Kidney glomerular epithelial cell (primary cell): ENCODE measurements at regions not wholly inside any gene's neighbourhood (a gene's known extent, or its start where the extent isn't known, plus 50 kb on each side); places are given as distances from the start of the nearest gene placed in this dataset.
A peak's percentile ranks its signal among the peaks of the same experiment; 100 is the strongest.

ENCODE experiments used
- DNase-seq: peaks from one replicate; lab custom pipeline; 2025; lab: John Stamatoyannopoulos, UW

DNA sequence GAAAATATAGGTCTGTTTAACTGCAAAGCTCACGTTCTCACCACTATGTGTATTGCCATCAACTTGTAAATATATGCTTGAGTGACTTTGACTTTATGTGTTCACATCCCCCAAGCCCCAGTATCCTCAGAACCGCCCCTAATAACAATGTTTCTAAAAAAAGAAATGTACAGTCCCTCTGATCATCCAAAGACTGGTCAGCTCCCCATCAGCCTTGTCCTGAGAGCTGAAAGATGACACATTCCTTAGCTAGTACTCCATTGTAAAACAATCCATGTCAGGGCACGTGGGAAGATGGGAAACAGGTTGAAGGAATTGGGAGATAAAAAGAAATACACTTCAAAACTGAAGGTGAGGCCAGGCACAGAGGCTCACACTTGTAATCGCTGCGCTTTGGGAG, 279.4 kb upstream of the WWC1 start:
- no peak for DNase-seq

DNA sequence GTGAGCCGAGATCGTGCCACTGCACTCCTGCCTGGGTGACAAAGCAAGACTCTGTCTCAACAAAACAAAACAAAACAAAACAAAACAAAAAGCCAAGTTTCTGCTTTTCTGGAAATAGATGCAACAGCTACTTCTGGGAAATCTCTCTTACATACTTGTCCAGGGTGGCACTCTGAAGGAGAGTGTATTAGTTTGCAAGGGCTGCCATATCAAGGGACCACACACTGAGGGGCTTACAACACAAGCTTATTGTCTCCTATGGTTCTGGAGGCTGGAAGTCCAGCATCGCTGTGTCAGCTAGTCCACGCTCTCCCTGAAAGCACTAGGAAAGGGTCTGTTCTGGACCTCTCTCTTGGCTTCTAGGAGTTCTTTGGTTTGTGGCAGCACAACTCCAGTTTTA, 277.9 kb upstream of the WWC1 start:
- DNase-seq: no peak

DNA sequence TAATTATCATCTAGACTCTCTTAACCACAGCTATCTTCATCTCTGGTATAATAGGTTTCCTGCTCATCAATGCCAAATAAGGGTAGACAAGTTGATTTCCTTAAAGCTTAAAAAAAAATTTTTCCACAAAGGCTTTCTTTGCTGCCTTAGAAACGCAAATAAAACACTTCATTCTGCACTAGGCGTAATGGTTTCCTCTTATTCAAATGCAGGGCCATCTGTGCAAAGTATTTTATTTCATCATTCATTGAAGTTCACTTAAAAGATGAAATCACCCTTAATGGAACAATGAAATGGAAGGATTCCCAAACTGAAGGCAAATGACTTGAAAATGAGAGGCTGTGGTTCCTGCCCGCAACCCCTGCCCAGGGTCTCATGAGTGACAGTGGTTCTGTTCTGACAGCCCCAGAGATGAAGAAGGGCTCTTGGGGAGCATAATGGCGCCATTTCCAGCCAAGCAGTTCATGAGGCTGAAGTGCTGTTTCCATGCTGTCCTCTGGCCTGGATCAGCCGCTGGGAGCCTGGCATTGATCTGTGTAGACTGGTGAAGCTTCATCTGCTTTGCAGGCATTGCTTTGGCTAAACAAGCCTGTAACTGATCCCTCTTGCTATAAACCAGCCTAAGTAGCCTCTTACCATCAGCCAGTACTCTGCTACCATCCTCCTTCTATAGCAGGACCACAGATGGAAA, 276.9 kb upstream of the WWC1 start:
- DNase-seq: no peak

DNA sequence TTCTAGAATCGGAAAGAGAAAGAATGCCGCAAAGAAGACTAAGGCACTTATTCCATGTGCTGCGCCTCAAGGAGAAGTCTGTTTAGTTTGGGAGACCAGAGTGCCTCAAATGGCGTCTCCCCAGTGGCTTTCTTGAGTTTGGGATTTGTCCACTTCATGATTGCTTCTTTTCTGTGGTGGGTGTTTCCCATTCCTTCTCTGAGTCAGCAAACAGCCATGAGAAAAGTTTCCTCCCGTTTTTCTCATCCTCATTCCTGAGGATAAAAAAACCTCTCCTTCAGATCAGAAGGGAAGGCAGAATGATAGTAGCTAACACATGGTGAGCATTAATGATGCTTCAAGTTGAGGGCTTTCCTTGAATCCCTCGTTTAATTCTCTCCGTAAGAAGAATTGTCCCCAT, 275.9 kb upstream of the WWC1 start:
- peak; percentile 12 for DNase-seq

DNA sequence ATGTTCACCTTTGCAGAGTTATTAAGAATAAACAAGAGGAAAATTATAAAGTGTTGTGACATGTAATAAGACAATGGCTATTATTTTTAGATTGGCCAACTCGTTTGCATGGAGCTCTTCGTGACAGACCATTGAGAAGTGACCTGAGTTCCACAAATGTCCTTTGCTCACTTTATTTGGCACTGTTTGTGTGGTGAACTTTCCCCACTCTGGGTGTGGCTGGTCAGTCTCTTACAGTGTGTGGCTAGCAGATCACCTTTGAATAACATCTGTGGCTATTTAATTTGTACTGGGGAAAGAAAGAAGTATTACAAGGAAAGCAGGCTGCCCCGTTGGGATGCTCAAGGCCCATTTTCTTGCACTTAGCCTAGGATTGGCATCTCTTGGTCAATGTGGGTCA, 274.1 kb upstream of the WWC1 start:
- no peak for DNase-seq

DNA sequence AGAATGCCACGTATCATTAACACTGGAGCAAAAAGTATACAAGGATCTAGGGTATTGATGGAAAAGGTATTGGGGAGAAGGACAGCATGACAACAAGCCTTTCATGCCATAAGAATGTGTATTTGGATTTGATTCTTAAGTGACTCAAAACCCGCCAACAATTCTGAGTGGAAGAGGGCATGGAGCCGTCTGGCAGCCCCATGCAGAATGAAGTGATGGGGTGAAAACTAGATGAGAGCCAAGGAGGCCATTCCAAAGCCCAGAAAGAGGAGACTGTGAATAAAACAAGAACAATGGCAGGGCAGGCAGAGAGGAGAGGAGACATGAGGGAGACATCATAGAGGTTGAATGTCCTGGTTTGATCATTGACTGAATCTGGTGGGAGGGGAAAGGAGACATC, 272.3 kb upstream of the WWC1 start:
- DNase-seq: no peak

DNA sequence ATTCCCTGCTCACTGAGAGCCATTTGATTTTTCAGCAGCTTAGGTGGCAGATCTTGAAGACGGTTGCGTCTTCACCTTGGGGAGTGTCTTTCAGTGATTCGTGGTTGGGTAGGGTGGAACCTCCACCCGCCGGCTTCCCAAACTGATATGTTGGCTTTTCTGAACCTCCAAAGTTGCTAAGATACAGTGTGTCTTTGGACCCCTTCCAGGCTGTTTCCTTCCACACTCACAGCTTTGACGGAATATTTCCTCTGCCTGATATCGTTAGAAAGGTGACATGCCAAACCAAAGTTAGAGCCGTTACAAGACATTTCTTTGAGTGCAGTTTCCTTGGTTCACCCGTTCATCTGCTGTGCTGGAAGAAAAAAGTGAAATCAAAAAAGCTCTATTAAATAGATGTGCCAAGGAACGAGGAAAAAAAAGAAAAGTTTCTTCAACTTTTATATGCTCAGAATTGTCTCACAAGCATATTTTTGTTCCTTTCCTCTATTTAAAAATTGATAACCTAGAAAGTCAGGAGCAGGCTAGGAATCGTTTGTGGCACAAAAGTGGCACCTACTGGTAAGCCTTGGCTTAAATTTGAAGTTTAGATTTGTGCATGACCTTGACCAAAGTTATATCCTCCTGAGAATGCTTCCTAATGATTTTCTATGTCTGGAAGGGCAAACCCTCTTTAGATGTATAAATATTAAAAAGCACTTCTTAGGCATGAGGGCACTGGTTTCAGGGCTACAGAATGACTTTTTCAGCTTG, 270.7 kb upstream of the WWC1 start:
- peak; percentile 10 for DNase-seq

DNA sequence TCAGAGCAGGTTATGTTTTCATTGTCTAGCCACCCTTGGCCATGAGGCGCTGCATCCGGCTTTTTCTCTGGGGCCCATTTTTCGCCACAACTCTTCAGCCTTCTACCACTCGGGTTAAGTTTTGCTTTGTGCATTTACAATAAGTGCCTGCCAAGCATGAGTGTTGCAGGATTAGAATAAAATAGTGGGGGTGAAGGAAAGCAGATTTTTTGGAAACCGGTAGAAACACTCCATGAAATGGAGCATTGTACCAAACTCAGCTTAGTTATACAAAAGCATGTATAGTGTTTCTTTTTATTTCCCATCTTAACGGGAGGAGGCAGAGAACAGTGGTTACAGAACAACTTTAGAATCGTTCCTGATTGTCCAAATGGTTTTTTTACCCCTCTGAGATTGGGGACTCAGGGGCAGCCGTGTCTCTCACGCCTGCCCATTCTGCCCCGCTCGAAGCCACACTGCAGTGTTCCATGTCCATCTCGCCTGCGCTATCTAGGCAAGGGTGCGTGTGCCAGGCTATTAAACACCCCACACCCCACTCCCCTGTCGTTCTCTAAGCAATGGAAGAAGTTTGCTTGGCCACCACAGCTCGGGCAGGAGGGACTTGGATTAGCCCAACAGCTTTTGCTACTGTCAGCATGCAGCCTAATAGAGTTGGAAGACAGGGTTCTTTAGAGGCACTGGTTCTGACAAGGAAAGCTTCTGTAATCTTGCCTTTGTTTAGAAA, 268.8 kb upstream of the WWC1 start:
- DNase-seq: no peak

DNA sequence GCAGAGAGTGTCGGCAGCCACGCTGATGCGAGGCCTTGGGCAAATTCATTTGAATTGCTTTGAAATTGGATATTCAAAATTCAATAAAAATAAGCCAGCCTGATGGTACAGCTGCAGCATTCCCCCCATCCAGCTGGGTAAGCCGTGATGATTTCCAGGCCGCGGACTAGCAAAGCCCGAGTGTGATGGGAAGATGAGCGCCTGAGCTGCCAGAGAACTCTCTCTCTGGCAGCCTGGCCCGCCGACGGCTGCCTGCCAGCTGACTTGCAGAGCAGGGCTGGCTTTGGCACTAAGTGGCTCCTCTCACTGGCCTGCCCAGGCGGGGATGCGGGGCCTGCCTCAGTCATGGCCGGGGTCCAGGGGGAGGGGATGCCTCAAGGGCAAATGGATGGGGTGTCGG, 268.3 kb upstream of the WWC1 start:
- no peak for DNase-seq

DNA sequence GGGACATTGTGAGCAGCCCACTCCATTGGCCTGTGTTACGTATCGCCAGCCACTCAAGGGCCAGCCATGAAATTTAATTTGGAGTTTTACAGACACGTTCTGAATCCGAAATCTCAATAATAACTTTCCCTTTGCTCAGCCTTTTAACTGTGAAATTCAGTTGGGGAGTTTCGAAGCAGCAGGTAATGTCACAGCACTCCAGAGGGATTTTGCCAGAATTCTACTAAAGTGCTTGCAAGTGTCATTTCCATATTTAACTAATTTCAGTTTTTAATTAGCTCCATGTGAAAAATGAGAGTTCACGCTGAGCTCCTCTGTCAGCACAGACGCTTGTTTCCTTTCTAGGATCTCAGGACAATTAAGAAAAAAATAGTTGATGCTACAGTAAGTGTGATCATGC, 267.1 kb upstream of the WWC1 start:
- no peak for DNase-seq

DNA sequence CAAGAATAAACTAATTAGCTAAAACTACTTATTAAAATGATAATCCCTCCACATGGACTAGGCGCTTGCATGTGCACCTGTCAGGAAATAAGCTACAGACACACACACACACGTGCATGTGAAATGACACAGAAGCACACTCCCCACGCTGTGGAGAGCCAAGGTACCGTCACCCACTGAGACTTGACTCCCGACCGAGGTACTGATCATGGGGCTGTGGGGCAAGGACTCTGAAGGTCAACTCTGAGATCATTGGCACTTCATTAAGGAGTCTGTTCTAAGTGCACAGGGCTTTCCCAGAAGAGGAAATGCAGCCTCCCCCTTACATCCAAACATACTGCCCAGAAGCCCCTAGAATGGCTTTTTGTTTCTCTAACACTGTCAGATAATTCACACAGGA, 264.4 kb upstream of the WWC1 start:
- DNase-seq: no peak

DNA sequence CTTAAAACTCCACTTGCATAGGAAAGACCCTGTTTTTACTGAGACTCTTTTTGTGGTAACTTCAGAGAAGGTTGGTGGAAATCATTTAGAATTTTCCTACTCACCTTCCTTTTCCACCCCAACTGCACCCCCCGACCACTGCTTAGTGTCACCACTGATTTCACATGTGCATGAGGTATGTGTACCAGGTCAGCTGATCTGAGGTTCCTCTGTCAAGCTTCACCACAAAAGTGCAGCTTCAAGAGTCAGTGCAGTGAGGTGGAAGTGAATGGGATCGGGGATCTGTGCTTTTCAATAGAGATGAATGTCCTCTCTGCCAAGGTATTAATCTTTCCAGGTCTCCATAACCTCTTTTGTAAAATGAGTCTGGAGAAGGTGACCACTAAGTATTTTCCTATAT, 260.5 kb upstream of the WWC1 start:
- DNase-seq: no peak

DNA sequence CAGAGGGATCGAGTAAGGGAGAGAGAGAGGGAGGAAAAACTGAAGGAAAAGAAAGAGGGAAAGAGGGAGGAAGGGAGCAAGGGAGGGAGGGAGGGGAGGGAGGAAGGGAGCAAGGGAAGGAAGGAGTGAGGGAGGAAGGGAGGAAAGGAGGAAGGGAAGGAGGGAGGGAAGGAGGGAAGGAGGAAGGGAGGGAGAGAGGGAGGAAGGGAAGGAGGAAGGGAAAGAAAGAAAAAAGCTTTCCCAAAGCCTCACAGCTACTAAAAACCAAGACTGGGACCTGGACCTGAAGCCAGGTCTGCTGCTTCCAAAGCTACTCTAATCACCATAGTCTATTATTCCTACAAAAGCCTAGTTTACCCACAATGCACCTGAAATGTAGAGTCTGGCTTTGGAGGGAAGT, 259.8 kb upstream of the WWC1 start:
- no peak for DNase-seq

DNA sequence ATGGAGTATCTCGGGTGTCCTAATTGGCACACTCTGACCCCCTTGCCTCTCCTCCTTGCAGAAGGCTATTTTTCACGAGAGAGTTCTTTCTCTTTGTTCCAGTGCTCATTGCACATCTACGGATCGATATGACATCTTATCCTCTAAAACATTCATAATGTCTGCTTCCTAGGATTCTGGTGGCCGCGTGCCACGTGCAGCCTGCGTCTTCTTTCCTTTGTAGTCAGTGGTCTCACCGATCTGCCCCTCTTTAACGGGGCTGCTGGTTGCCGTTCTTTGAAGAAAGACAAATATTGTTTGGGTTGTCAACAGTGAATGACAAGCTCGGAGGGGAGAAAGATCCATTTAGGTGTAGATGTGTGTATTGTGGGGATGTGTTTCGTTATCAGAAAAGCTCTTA, 252.4 kb upstream of the WWC1 start:
- no peak for DNase-seq

DNA sequence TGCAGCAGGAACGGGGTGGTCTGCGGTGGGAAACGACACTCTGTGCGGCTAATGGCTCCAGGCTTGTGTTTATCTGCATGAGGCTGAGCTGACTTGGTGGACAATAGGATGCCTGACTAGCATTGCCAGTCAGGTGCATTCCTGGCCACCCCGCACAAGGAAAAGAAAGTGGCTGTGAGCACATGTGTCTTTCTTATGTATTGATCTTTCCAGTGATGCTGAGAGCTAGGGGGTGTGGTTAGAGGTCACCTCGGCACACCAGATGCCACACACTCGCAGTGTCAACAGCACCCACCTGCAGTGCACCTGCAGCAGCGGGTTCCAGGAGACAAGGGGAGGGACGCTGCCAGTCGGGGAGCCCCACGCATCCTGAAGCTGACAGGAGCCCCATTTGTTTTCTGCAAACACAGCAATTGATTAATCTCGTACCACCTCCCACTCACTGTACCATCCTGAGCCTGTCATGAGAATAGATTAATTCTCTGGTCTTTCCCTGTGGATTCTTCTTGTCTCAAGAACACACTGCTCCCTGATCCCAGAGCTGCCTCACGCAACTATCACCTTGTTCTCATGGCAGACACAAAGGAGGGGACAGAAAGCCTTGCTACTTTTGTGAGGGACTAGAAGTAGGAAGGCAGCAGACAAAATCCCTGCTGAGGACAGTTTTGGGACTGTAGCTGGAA, 251.7 kb upstream of the WWC1 start:
- DNase-seq: no peak

DNA sequence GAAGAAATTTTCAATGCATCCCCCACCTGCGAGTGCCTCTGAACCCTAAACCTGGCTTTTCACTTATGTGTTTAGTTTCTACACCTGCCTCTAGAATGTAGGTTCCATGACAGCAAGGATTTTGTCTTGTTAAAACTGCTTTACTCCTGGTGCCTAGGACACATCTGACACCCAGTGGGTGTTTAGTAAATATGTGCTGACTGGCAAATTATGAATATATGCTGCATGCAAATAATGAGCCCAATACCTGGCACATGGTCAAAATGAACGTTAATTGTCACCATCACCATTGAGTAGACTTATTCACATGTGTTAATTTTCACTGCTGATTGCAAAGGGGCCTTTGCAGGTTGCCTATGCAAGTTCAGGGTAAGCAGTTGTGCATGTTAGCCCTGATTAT, 249.9 kb upstream of the WWC1 start:
- DNase-seq: no peak

DNA sequence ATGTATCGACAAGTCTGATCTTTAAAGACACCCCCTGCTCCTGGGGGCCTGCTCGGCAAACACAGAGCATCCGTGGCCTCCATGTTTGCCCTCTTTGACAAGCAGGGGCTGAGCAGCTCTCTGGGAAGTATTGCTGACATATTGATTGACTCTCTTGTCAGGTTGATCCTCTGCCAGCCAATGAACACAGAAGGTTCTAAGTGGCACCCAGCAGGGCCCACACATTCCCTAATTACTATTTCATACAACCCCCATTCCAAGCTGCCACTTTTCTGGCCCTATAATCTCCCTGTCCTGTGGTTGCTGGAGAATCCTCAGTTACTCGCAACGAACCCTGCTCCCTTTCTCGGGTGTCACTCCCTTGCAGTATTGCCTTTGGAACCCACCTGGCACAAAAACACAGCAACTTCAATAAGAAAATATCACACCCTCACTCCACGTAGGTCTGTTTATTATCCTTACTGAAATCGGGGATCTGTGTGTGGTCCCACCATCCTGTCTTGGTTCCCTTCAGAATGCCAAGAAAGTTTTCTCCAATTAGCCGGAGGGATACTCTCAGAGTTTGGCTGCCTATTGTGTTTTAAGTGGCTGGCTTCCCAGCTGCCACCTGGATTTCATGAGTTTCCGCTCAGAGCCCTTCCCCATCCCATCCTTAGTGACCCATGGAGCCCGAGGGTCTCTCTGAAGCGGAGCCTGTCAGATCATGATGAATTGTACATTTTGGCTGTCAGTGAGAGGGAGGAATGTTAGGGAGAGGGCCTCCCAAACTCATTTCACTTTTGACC, 249.0 kb upstream of the WWC1 start:
- no peak for DNase-seq

DNA sequence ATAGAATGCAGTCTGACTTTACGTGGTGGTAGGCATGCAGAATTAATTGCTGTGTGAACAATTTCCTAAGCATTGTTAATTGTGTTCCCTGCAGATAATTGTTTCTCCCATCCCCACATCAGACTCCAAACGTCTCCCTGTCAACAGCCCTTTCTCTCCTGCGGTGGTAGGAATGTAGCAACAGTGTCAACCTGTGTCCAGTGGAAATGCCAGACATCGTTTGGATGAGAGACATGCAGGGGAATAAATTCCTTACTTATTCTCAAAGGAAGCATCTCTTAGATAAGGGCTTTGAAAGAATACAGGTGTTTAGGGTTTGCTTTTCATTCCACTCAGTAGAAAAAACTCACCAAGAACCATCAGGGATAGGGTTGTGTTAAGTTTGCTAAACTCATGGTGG, 245.3 kb upstream of the WWC1 start:
- DNase-seq: no peak

DNA sequence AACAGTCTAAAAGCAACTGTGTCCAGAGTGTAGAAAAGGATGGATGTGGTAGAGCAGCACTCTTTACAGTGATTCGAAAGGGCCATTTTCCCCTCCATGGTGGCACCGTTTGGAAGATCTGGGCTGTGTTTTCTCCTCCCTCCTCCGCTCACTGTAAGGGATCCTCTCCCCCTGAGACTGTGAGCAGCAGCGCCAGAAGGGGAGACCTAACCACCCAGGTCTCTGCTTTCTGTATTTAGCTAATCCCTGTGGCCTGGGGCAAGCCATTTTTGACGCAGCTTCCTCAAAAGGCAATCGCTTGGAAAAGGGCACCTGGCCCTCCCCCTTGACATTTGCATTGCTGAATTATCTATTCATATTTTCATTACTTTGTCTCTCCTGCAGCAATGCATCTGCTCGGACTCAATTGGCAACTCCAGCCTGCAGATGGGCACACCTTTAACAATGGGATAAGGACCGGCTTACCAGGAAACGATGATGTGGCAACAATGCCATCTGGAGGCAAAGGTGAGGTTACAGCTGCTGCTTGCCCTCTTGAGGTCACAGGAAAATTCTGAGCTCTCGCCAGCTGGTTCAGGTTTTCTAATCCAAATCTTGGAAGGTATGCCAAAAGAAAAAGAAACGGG, 244.3 kb upstream of the WWC1 start:
- DNase-seq: peak; percentile 70

DNA sequence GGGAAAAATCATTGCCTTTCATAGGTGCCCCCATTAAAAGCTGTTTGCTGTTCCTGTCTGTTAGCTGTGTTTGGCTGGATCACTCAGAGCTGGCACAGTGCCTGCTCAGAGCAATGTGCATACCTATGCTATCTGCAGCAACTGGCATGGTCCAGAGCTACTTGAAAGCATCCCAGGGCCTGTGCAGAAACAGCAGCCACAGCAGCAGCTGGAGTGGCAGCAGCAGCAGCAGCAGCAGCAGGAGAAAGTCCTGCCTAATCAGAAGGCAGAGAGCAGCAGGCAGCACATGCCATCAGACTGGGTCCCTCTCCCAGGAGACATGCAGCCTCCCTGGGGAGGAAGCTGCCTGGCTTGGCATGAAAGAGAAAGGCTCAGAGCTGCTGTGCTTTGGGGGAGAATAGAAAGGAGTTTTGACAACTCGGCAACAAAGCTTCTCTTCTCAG, 243.8 kb upstream of the WWC1 start:
- DNase-seq: no peak

DNA sequence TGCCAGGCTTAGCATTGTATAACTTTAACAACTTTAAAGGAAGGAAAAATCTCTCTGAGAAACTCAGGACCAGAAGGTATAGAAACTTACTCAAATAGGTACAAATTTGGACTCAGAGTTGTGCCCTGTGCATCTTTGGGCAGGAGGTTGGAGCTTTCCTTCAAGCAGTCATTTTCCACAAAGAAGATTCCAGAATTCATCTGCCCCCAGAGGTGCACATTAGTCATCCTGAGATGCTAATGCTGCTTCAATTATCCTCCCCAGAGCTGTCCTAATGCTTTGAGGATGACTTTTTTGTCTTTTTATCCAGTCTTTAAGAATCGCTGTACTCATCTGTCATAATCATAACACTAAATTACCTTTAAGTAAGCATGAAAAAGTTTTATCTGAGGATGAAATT, 243.0 kb upstream of the WWC1 start:
- no peak for DNase-seq
